GM21529 (cell line): ENCODE measurements at regions not wholly inside any gene's neighbourhood (a gene's known extent, or its start where the extent isn't known, plus 50 kb on each side); places are given as distances from the start of the nearest gene placed in this dataset.

Experiments used
- ATAC-seq: cut with Tn5 transposase; IDR thresholded peaks from one replicate; pipeline ENCODE4 v1.9.1; 2021; ENCODE audit not compliant: unreplicated experiment

GRCh38 chr6:145380186-145380585 lies 355.1 kb downstream of the EPM2A start:
- no peak for ATAC-seq

- no peak for ATAC-seq
Measured at GRCh38 chr6:145381941-145382340, 353.4 kb downstream of the EPM2A start.

GRCh38 chr6:145383428-145383827 lies 351.9 kb downstream of the EPM2A start:
- no peak for ATAC-seq

DNA sequence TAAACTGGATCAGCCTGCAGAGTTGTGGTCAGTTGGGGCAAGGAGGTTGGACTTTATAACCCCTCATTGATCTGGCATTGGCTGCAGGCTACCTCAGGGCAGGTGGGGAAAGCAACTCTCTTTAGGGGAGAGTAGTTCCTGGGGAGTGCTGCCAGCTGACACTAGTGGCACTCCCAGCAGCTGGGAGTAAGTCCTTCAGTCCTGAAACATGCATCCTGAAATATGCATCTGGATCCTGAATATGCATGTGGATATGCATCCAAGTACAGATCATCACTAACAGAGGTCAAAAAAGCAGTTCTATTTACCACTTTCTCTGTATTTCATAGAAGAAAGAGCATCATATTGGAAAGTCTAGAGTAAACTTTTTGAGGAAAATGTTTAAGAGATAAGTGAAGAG lies 350.8 kb downstream of the EPM2A start:
- no peak for ATAC-seq

DNA sequence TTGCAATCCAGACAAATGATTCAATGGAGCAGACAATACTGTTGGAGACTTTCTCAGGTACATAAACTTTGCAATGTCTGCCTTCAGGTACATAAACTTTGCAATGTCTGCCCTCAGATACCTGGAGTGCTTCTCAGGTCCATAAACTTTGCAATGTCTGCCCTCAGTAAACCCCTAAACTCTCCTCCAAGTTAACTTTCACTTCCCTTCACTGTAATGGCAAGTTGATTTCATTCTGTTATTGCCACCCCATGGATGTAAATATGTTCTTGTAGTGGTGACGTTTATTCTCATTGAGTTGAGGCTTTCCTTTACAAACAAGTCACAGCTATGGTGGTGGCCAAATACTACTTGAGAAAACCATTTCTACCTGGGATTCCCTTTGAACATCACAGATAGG lies 338.8 kb downstream of the EPM2A start:
- ATAC-seq = no peak

DNA sequence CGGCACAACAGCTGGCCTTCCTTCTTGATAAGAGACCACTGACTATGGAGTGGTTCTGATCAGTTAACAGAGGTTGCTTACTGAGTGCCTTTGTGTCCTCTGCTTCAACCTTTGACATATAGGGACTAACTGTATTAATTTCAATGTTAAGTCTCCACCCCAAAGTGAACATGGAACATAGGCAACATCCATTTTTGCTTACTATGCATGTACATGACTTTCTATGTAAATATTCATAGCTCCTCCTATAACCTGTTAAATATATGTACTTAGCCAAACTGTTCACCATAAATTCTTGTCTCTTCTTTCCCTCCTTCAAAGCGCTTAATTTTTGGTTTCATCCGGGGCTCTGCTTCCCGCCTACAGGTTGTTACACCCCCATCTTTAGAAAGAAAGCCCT lies 334.8 kb downstream of the EPM2A start:
- no peak for ATAC-seq

GRCh38 chr6:145405006-145405551 lies 330.2 kb downstream of the EPM2A start:
- no peak for ATAC-seq

DNA sequence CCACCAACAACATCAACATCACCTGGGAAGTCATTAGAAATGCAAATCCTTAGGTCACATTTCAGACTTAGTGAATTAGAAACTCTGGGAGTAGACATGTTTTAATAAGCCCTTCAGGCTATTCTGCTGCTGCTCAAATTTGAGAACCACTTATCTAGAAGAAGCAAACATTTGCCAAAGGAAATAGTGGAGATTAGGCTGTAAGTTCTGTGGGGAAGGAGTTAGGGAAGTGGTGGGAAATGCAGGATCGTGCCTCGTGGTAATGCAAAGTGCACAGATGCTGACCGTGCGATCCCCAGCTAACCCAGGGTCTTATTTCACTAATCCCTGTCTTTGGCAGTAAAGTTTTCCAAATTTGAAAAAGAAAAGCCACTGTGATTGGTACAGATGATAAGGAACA lies 328.5 kb downstream of the EPM2A start:
- no peak for ATAC-seq

GRCh38 chr6:145415616-145416015 lies 319.7 kb downstream of the EPM2A start:
- ATAC-seq = no peak

- no peak for ATAC-seq
Measured at GRCh38 chr6:145420599-145420998, 314.7 kb downstream of the EPM2A start.

- no peak for ATAC-seq
Measured at GRCh38 chr6:145423936-145424335, 311.4 kb downstream of the EPM2A start.

DNA sequence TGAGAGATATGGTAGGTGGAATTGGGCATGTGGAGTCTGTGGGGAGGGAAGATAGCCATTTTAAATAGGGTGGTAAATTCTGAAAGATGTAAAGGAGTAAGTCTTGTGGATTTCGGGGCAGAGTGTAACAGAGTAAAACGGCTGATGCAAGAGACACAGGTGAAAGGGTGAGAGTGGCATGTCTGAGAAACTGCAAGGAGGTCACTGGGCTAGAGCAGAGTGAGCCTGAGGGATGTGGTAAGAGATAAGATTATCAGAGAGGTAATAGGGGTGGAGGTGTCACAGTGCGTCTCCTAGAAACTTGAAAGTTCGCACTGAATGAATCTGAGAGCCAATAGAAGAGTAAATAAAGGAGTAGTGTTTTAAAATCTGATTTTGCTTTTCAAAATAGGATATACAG lies 308.1 kb downstream of the EPM2A start:
- ATAC-seq = no peak

DNA sequence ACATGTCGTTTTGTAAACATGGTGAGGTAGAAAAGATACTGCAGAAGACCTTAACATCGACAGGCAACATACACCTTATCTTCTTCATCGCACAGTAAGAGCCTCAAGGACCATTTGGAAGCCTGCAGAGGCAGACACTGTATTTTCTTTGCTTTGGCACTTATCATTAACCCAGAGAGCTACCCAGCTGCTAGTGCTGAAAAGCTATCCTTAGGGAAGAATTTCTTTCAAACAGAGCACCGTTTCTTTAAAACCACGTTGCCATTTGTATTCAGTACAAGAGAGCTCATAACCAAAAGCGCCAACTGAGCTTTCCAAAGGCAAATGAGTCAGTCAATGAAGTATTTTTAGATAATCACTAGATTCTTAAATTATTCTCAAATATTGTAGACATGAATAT lies 306.6 kb downstream of the EPM2A start:
- no peak for ATAC-seq

- ATAC-seq = no peak
Measured at GRCh38 chr6:145442110-145442509, 293.2 kb downstream of the EPM2A start.

DNA sequence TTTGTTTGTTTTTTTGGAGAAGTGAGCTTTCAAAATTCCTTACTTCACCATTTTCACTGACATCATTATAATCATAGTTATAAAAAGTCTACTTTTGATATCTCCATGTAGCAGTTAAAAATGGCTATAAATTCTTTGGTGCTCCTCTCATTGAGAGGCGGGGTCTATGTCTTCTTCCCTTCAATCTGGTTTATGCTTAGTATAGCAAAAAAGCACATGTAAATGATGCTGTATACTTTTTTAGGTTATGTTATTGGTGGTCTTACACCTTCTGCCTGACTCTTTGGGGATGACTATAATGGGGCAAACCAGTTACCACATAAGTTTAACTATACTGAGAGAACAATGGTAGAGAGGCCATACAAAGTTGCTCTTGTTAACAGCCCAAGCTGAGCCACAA lies 289.6 kb downstream of the EPM2A start:
- ATAC-seq = no peak

DNA sequence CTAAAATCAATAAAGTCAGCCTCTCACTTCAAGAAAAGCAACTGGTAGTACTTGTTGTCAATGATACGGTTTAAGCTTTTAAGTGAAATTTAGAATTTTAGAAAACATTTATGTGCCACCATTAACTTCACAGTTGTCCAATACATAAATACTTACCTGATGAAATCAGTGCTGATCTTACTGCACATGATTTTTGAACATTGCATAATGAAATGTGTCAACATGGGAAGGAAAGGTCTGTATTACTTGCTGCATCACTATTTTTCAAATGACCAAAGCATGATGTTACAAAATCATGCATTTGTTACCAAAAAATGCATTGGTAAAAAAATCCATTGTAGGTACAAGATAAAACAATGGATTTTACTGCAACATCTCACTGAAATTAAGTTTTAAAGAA lies 284.3 kb downstream of the EPM2A start:
- ATAC-seq = no peak

DNA sequence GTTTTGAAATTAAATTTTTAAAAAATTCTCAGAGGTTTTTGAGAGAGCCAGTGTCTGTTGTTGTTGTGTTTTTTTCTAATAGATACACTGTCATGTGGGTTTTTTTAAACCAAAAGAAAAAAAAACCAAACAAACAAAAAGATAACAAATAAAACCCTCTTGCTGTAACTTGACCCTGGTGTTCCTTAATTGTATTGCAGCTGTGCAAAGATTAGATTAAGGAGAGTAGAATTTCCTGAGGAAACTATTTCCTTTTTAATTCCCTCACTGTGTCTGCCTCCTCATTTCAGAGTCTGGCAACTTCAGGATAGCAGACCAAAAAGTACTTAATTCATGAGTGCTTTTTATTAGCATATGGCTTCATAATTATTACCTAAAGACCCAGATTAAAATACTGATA lies 281.9 kb downstream of the EPM2A start:
- ATAC-seq = no peak

DNA sequence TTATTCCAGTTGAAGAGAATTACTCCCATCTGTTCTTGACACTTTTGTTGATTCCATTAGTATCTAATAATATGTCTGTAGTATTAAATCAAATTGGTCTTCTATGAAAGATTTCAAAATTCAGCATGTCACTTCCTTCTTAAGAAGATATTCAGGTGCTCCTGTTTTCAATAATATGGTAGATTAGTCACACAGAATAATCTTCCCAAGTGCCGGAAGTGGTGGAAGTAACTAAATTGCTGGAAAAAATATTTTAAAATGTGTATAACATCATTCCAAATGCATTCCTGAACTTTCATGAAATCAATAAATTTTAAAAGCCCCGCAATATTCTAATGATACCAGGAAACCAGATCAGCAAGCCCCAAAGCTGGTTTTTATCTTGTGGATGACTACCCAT lies 281.3 kb downstream of the EPM2A start:
- ATAC-seq = no peak

- no peak for ATAC-seq
Measured at GRCh38 chr6:145457556-145457955, 277.8 kb downstream of the EPM2A start.

GRCh38 chr6:145468534-145468933 lies 266.8 kb downstream of the EPM2A start:
- ATAC-seq = no peak

DNA sequence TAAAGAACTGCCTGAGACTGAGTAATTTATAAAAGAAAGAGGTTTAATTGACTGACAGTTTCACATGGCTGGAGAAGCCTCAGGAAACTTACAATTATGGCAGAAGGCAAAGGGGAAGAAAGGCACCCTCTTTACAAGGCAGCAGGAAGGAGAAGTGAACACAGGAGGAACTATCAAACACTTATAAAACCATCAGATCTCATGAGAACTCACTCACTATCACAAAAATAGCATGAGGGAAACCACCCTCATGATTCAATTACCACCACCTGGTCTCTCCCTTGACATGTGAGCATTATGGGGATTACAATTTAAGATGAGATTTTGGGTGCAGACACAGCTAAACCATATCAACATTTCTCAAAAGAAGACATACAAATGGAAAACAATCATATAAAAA lies 266.3 kb downstream of the EPM2A start:
- ATAC-seq = no peak

DNA sequence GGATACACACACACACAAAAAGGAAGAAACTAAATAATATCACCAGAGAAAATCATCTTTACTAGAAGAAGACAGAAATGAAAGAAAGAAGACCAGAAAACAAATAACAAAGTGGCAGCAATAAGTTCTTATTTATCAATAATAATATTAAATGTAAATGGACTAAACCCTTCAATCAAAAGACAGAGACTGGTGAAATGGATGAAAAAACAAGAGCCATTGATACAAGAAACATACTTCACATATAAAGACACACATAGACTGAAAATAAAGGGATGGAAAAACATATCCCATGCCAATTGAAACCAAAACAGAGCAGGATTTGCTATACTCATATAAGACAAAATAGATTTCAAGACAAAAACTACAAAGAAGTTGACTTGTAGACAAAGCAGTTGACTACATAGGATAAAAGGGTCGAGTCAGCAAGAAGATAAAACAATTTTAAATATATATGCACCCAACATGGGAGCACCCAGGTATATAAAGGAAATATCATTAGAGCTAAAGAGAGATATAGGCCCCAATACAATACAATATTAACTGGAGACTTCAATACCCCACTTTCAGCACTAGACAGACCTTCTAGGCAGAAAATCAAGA lies 259.4 kb downstream of the EPM2A start:
- no peak for ATAC-seq

DNA sequence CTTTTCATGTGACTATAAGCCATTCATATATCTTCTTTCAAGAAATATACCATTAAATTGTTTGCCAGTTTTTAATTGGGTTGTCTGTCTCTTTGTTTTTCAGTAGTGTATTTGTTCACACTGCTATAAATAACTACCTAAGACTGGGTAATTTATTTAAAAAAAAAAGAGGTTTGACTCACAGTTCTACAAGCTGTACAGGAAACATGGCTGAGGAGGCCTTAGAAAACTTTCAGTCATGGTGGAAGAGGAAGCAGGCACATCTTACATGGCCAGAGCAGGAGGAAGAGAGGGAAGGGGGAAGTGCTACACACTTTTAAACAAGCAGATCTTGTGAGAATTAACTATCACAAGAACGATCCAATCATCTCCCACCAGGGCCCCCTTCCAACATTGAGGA lies 255.3 kb downstream of the EPM2A start:
- no peak for ATAC-seq
